22Rv1 (cell line): ENCODE measurements at regions not wholly inside any gene's neighbourhood (a gene's known extent, or its start where the extent isn't known, plus 50 kb on each side); places are given as distances from the start of the nearest gene placed in this dataset.

ENCODE experiments used
- CTCF ChIP-seq: fragments of 450-650 bp; IDR thresholded peaks from 2 replicates; pipeline ENCODE4 v1.5.1; 2017; ENCODE audit warnings: mild to moderate bottlenecking
- ZFX ChIP-seq: fragments of 450-650 bp; IDR thresholded peaks from 2 replicates; pipeline ENCODE4 v1.6.1; 2017; ENCODE audit warnings: antibody characterized with exemption, borderline replicate concordance

GRCh38 chr14:71834284-71835204 is 97.7 kb upstream of the RGS6 start:
- TF ChIP-seq CTCF (no peak), ZFX (no peak)
